Stimulated activated naive CD8-positive, alpha-beta T cell treated with anti-CD3 and anti-CD28 coated beads, Interleukin-15, amount 100 ng/mL, for 72 hours (primary cell): ENCODE measurements at regions not wholly inside any gene's neighbourhood (a gene's known extent, or its start where the extent isn't known, plus 50 kb on each side); places are given as distances from the start of the nearest gene placed in this dataset.
"Not testable (repeated sequence)": the region's sequence is repeated elsewhere in the genome, so short reads cannot be mapped to it uniquely, and the experiment has no call there.

Experiments used
- ATAC-seq: fragments of 150-1000 bp; cut with Tn5 transposase; 2 replicates; pipeline ENCODE4 v1.10.0; 2021; ENCODE audit warnings: mild to moderate bottlenecking, moderate library complexity
- DNase-seq, 2 donors: peaks; one replicate each; pipeline ENCODE4 v3.0.0; 2021 to 2022
- H3K27ac Mint-ChIP-seq, 2 donors: one replicate each; pipeline ENCODE4 v1.8.0; 2022; ENCODE audit warnings: mild to moderate bottlenecking in 2 of 2, mixed read lengths in 2 of 2, moderate library complexity in 2 of 2
- H3K27me3 Mint-ChIP-seq: one replicate; pipeline ENCODE4 v1.8.0; 2022; ENCODE audit warnings: mixed read lengths
- H3K4me1 Mint-ChIP-seq: one replicate; pipeline ENCODE4 v1.8.0; 2022; ENCODE audit warnings: mild to moderate bottlenecking, mixed read lengths
- H3K4me3 Mint-ChIP-seq, 2 donors: one replicate each; pipeline ENCODE4 v1.8.0; 2022; ENCODE audit warnings: mild to moderate bottlenecking in 2 of 2, mixed read lengths in 2 of 2, moderate library complexity in 1 of 2
- H3K9me3 Mint-ChIP-seq, 2 donors: one replicate each; pipeline ENCODE4 v1.8.0; 2022; ENCODE audit warnings: mixed read lengths in 2 of 2

DNA sequence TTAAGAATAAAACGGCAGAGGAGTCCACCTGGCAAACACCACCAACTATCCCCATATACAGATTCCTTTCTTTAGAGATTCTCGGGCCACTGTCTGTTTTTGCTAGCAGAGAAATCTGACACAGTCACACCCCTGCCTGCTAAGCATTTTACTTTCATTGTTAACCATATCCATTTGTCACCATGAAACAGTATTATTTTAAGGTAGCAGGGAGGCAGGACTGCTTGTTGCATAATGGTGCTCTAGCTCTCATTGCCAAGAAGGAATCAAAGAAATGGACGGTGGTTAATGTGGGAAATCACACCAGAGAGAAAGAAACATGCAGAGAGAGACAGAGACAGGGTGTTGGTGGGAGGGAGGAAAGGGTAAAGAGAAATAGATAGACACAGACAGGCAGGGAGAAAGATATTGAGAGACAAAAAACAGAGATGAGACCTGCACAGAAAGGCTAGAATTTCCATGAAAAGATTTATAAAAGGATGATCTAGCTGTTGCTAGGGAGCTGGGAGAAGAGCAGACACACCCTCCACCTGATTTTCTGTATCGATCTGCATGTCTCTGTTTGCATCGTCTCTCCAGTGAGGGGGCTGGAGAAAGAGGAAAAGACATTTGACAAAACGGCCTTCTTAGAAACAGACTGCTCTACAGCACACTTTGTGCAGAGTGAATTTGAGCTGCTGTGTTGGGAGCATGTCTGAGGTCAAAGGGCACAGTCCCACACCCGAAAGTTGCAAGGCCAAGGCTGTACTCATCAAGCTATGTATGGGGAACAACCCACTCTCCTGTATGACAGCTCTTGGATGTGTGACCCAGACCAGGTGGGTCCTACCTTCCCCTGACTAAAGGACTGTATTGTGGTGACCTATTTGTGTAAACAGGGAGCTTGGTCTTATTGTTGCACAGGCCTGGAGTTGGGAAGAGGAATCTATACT lies 303.1 kb downstream of the FZD1 start:
- H3K27ac Mint-ChIP-seq = peak overlapping the region in 1 of 2 donors; percentile 7
- H3K27me3 Mint-ChIP-seq = no peaks in the 10 kb centered on the region
- DNase-seq = no peak
- H3K4me1 Mint-ChIP-seq = no peaks in the 10 kb centered on the region
- no peak overlapping the region for H3K4me3 Mint-ChIP-seq
- no peak for ATAC-seq
- H3K9me3 Mint-ChIP-seq = peaks cover 9 to 22% of the 10 kb centered on the region in 2 donors

DNA sequence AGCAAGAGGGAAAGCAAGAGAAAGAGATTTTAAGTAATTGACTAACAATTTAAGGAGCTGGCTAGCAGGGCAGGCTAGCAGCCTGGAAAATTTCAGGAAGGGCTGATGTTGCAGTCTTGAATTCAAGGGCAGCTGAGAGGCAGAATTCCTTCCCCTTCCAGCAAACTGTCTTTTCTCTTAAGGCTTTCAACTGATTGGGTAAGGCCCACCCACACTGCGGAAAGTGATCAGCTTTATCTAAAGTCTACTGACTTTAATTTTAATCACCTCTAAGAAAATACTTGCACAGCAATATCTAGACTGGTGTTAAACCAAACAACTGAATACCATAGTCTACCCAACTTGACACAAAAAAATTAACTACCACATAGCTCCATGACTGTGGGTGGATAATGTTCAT lies 303.9 kb downstream of the FZD1 start:
- no peak for DNase-seq
- H3K4me3 Mint-ChIP-seq = no peak overlapping the region
- H3K4me1 Mint-ChIP-seq = no peaks in the 10 kb centered on the region
- peak overlapping the region in 1 of 2 donors; percentile 7 for H3K27ac Mint-ChIP-seq
- no peak for ATAC-seq
- no peaks in the 10 kb centered on the region for H3K27me3 Mint-ChIP-seq
- peaks cover 9 to 24% of the 10 kb centered on the region in 2 donors for H3K9me3 Mint-ChIP-seq

DNA sequence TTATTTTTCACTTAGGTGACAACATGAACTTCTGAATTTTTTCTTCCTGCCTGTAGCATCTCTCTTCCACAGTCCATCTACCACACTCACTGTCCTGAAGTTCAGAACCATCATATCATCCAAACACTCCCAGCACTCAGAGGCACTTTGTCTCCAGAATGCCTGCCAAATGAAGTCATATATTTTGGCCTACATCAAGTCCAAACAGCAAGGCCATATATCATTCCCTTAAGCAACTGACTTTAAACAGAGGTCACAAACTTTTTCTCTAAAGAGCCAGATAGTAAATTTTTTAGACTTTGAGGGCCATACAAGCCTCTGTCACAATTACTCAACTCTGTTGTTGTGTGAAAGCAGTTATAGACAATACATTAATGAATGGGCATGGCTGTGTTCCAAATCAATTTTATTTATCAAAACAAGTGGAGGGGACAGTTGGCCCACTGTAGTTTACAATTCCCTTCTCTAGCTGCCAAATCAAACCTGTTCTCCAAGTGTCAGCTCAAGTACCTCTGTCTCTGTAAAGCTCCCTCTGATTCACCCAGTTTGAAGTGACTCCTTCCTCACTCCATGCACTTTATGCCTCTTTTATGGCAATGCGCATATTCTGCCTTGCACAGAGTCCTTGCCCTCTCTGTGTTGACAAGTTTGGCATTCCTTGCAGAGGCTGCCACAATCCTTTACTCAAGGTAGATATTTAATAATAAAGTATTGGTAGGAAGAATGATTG lies 305.7 kb downstream of the FZD1 start:
- H3K4me1 Mint-ChIP-seq = no peaks in the 10 kb centered on the region
- DNase-seq = no peak
- H3K9me3 Mint-ChIP-seq = peaks cover 9 to 30% of the 10 kb centered on the region in 2 donors
- no peak overlapping the region for H3K27ac Mint-ChIP-seq
- ATAC-seq = no peak
- H3K4me3 Mint-ChIP-seq = no peak overlapping the region
- H3K27me3 Mint-ChIP-seq = no peaks in the 10 kb centered on the region

DNA sequence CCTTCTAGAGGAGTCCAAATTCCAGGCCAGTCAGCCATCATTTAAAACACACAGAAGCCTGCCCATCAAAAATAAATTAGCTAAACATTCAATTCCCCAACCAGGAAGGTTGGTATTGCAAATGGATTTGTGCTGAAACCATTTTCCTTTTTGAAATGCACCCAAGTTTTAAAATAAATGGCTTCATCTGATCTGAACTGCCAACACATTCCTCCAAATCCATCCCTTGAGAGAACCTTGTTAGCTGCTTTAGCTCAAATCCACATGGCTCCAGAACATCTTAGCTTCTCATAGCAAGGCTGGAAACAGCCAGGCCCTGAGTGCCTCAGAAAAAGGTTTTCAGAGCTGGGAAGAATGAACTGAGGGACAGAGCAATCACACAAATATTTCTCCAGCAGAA lies 306.3 kb downstream of the FZD1 start:
- H3K4me1 Mint-ChIP-seq = no peaks in the 10 kb centered on the region
- peaks cover 9 to 37% of the 10 kb centered on the region in 2 donors for H3K9me3 Mint-ChIP-seq

DNA sequence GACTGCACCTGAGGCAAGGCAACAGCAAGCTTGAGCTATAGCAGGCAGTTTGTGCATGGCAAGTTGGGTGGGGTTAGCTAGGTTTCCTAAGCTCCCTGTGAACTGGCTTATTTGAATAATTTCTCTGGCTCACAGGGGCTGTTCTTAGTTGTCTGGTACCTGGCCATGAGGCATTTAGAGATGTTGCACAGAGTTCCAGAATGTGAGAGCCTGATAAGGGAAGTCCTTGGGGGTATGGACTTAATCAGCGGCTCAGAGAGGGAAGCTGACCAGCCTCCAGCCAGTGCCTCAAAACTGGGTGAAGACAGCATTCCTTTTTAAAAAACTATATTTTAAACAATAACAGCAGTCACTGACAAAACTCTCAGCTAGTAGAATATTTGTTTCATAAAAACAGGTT lies 307.4 kb downstream of the FZD1 start:
- H3K27me3 Mint-ChIP-seq = no peaks in the 10 kb centered on the region
- no peak overlapping the region for H3K27ac Mint-ChIP-seq
- ATAC-seq (no peak), DNase-seq (no peak)
- no peak overlapping the region for H3K4me3 Mint-ChIP-seq
- peaks cover 9 to 47% of the 10 kb centered on the region in 2 donors for H3K9me3 Mint-ChIP-seq
- no peaks in the 10 kb centered on the region for H3K4me1 Mint-ChIP-seq

More for the DNA sequence above, 306.3 kb downstream of the FZD1 start:
- no peak for ATAC-seq
- no peak for DNase-seq
- Mint-ChIP-seq H3K27me3 (no peaks in the 10 kb centered on the region), H3K27ac (no peak overlapping the region), H3K4me3 (no peak overlapping the region)

DNA sequence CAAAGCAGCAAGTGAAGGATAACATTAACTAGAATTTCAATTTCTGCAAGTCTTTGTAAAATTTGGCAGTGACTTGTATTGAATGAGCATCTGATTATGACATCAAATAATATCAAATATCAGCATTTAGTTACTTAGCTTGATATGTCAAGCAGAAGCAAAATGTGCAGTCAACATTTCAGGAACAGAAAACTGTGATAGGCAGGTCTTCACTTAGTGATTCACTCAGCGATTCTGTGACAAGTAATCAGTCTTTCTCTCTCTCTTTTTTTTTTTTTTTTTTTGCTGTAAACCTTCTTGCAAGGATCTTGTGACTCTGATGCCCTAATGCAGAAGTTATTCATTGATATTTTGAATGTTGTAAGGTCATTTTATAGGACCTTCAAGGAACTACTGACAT lies 307.1 kb downstream of the MTERF1 start:
- H3K4me3 Mint-ChIP-seq = no peak overlapping the region
- H3K4me1 Mint-ChIP-seq = no peaks in the 10 kb centered on the region
- no peak overlapping the region for H3K27ac Mint-ChIP-seq
- DNase-seq (no peak), ATAC-seq (no peak)
- H3K9me3 Mint-ChIP-seq = peaks cover 10 to 43% of the 10 kb centered on the region in 2 donors
- H3K27me3 Mint-ChIP-seq = no peaks in the 10 kb centered on the region

DNA sequence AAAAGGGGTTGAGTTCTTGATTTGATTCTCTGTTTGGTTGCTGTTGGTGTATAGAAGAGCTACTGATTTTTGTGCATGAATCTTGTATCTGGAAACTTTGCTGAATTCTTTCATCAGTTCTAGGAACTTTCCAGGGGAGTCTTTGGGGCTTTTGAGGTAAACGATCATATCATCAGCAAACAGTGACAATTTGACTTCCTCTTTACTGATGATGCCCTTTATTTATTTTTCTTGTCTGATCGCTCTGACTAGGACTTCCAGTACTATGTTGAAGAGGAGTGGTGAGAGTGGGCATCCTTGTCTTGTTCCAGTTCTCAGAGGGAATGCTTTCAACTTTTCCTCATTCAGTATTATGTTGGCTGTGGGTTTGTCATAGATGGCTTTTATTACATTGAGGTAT lies 304.0 kb downstream of the MTERF1 start:
- not testable (repeated sequence) for ATAC-seq, H3K27ac Mint-ChIP-seq, DNase-seq, H3K4me1 Mint-ChIP-seq, H3K27me3 Mint-ChIP-seq, H3K4me3 Mint-ChIP-seq
- peaks cover 9 to 36% of the 10 kb centered on the region in 2 donors for H3K9me3 Mint-ChIP-seq

DNA sequence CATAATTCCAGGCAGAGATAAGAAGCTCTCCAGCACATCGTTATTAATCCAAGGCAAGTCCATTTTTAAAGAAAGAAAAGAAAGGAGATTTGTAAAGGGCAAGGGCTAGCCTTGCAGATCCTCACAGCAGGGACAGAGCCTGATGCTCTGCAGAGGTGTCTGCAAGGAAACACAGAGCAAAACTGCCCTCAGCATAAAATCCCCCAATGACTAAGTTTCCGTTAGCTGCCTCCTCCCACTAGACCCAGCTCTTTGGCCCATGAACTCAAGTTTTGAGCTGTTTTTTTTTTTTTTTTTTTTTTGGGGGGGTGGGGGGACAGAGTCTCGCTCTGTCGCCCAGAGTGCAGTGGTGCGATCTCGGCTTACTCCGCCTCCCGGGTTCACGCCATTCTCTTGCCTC lies 300.7 kb downstream of the MTERF1 start:
- Mint-ChIP-seq H3K4me3 (no peak overlapping the region), H3K9me3 (peaks cover 11 to 35% of the 10 kb centered on the region in 2 donors), H3K27ac (no peak overlapping the region), H3K4me1 (no peaks in the 10 kb centered on the region), H3K27me3 (no peaks in the 10 kb centered on the region)
- ATAC-seq = no peak
- DNase-seq = no peak

DNA sequence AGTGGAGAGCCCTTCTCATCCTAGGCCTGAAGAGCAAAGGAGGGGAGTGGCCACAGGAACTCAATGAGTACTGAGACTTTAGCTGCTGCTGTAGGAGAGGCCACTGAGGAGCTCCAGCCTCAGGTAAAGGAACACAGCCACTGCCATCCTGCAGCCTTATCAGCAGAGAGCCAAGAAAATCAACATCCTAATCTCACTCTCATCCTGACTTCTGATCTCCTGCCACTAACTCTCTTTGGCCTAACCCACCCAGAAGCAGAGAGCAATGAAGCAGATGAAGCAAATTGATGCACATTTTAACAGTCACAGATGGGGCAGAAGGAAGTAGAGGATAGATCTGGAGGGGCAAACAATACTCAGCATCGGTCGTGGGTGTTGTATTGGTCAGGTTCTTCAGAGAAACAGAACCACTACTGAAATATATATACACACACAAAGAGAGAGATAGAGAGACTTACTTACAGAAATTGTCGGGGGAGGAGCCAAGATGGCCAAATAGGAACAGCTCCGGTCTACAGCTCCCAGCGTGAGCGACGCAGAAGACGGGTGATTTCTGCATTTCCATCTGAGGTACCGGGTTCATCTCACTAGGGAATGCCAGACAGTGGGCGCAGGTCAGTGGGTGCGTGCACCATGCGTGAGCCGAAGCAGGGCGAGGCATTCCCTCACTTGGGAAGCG lies 297.6 kb downstream of the MTERF1 start:
- ATAC-seq (no peak), DNase-seq (no peak)
- no peak overlapping the region for H3K4me3 Mint-ChIP-seq
- H3K9me3 Mint-ChIP-seq = peaks cover 11 to 13% of the 10 kb centered on the region in 2 donors
- no peaks in the 10 kb centered on the region for H3K27me3 Mint-ChIP-seq
- H3K4me1 Mint-ChIP-seq = no peaks in the 10 kb centered on the region
- H3K27ac Mint-ChIP-seq = no peak overlapping the region

DNA sequence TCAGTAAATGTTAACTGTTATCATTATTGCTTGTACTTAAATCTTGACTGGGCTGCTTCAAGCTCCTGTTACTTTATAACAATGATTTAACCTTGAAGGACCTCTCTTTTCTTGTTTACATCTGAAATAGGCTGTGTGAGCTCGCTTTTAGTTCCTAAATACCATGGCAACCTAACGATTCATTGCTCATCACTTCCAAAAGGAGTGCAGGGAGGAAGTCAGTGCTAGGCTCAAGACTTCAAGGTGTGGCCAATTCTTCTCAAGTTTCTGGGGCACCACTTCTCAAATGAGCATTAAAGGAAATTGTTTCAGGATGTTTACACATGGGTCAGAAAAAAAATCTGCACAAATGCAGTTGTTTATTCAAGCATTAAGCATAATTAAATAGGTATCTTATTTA lies 284.2 kb downstream of the MTERF1 start:
- ATAC-seq = no peak
- no peaks in the 10 kb centered on the region for H3K4me1 Mint-ChIP-seq
- no peak for DNase-seq
- no peaks in the 10 kb centered on the region for H3K27me3 Mint-ChIP-seq
- no peak overlapping the region for H3K27ac Mint-ChIP-seq
- peaks cover 12 to 15% of the 10 kb centered on the region in 2 donors for H3K9me3 Mint-ChIP-seq
- H3K4me3 Mint-ChIP-seq = no peak overlapping the region

DNA sequence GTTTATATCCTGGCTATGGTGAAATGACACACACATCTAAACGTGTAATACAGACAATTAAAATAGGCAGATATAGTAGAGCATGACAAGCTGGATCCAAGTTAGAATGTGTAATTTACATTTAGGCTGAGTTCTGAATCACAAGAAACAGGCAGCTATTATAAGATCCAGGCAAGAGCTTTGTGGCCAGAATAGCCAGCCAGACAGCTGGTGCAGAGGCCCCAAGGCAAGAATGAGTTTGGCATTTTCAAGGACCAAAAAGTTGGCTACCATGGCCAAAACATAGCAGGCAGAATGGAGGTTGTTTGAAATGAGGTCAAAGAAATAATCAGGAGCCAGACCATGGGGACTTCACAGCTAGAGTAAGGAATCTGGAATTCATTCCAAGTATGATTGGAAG lies 281.7 kb downstream of the MTERF1 start:
- DNase-seq = no peak
- H3K27me3 Mint-ChIP-seq = no peaks in the 10 kb centered on the region

DNA sequence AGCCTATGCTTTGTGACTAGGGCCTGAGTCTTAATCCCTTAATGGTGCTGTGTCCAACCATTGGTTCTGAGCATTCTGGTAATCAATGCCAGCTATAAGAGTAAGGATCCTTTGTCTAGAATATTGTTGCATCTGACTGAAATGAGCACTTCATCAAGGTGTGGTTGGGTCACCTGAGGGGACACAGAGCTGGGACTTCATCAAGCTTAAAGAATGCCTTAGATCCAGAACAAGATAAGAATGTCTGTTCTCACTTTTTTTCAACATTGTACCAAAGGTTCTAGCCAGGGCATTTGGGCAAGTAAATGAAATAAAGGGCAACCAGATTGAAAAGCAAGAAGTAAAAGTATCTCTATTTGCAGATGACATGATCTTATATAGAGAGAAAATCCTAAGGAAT lies 280.4 kb downstream of the MTERF1 start:
- no peak overlapping the region for H3K4me3 Mint-ChIP-seq
- ATAC-seq = no peak

More for the DNA sequence above, 281.7 kb downstream of the MTERF1 start:
- ATAC-seq = no peak
- no peaks in the 10 kb centered on the region for H3K4me1 Mint-ChIP-seq
- H3K27ac Mint-ChIP-seq = no peak overlapping the region
- no peak overlapping the region for H3K4me3 Mint-ChIP-seq
- H3K9me3 Mint-ChIP-seq = no peaks in the 10 kb centered on the region

DNA sequence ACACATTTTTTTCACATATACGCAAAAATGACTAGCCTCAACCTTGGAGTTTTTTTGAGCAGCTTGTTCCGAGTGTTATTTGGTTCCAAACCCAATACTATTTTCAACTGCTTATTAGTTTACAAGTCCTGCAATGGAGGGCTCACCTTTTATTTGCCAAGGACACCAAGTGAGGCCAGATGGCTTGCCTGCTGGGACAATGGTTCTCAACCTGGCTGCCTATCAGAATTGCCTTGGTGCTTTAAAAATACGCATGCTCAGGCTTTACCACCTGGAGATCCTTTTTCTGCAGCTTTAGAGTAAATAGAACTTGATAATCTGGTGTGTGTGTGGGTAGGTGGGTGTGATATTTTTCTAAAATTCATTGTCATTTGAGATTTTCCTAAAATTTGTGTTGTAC lies 276.8 kb downstream of the MTERF1 start:
- ATAC-seq = no peak

More for the DNA sequence above, 280.4 kb downstream of the MTERF1 start:
- no peak for DNase-seq
- no peaks in the 10 kb centered on the region for H3K4me1 Mint-ChIP-seq
- no peak overlapping the region for H3K27ac Mint-ChIP-seq
- no peaks in the 10 kb centered on the region for H3K27me3 Mint-ChIP-seq
- no peaks in the 10 kb centered on the region for H3K9me3 Mint-ChIP-seq

DNA sequence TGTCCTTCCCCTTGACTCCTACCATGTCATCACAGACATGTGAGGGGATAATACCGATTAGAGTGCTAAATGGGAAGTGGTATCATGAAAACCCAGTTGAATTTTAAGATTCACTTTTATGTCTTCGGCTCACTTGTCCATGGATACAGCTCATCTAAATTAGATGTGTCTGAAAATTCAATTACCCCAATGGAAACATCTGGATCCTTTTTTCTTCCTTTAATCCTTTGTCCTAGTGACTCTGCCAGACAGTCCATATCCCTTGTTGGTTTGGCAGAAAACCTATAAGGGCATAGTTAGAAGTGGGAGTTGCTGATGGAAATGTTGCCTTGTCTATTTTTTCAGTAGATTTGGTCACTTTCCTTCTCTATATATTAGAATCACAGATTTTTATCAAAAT lies 271.9 kb downstream of the MTERF1 start:
- no peak overlapping the region for H3K4me3 Mint-ChIP-seq
- no peaks in the 10 kb centered on the region for H3K4me1 Mint-ChIP-seq
- no peak for DNase-seq
- H3K9me3 Mint-ChIP-seq = peaks cover 0 to 7% of the 10 kb centered on the region in 2 donors
- no peak for ATAC-seq
- no peaks in the 10 kb centered on the region for H3K27me3 Mint-ChIP-seq
- H3K27ac Mint-ChIP-seq = peak overlapping the region in 1 of 2 donors; percentile 42

More for the DNA sequence above, 276.8 kb downstream of the MTERF1 start:
- H3K4me3 Mint-ChIP-seq = no peak overlapping the region
- H3K4me1 Mint-ChIP-seq = no peaks in the 10 kb centered on the region
- no peak for DNase-seq
- H3K27ac Mint-ChIP-seq = no peak overlapping the region
- H3K27me3 Mint-ChIP-seq = no peaks in the 10 kb centered on the region
- H3K9me3 Mint-ChIP-seq = no peaks in the 10 kb centered on the region

DNA sequence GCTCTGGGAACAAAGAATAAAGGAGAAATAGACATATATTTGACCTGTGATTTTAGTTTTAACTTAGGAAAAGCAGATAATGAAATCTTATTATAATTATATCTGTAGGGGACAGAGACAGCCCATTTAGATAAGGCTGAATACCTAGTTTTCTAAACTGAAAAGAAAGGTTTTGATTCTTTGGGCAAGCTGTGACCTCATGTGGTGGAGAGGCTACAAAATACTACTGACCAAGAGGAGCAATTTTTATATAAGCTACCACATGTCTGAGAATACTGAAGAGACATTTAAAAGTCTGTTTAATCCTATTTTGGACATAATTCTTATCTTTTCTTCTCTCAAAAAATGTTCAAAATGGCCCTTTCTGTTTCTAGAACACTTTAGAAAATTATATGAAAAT lies 271.0 kb downstream of the MTERF1 start:
- no peaks in the 10 kb centered on the region for H3K27me3 Mint-ChIP-seq
- peaks cover 0 to 7% of the 10 kb centered on the region in 2 donors for H3K9me3 Mint-ChIP-seq
- no peak overlapping the region for H3K4me3 Mint-ChIP-seq
- ATAC-seq (no peak), DNase-seq (no peak)
- no peaks in the 10 kb centered on the region for H3K4me1 Mint-ChIP-seq
- no peak overlapping the region for H3K27ac Mint-ChIP-seq
